ENCODE measurements at regions not wholly inside any gene's neighbourhood (a gene's known extent, or its start where the extent isn't known, plus 50 kb on each side); places are given as distances from the start of the nearest gene placed in this dataset.

- Histone ChIP-seq H3K4ac (replicated peaks; ENCODE audit: insufficient read length, low read depth, low read length) (no peak overlapping the region), H3K56ac (replicated peaks; ENCODE audit: insufficient read length, low read depth, low read length) (no peak overlapping the region), H3K23me2 (ENCODE audit: low read depth, low read length) (no peaks in the 10 kb centered on the region), H3K23ac (ENCODE audit: insufficient read length) (no peak overlapping the region), H4K5ac (ENCODE audit: insufficient read length, low read depth, low read length) (no peak overlapping the region), H3K18ac (ENCODE audit: extremely low read depth, low read length) (no peak overlapping the region), H2BK120ac (replicated peaks; ENCODE audit: low read depth, low read length) (no peak overlapping the region), H2BK12ac (ENCODE audit: low read depth, low read length) (no peak overlapping the region; the same call in 1 of the 2 replicates), H4K20me1 (replicated peaks in 1 of 2; ENCODE audit: control insufficient read depth in 1 of 2, insufficient read depth in 2 of 2, low read length in 2 of 2) (no peaks in the 10 kb centered on the region), H3K79me1 (ENCODE audit: low read depth, low read length) (no peaks in the 10 kb centered on the region), H3K9ac (replicated peaks in 1 of 4; ENCODE audit: extremely low read depth in 1 of 4, low read depth in 3 of 4, low read length in 3 of 4) (no peak overlapping the region), H3K4me2 (ENCODE audit: insufficient read depth in 1 of 2, low read depth in 2 of 2, low read length in 2 of 2) (no peak overlapping the region), H2BK5ac (ENCODE audit: low read depth, low read length) (no peak overlapping the region), H2BK15ac (ENCODE audit: low read length) (no peak overlapping the region), H2AFZ (ENCODE audit: low read length) (no peak overlapping the region), H3K27ac (ENCODE audit: low read depth, low read length) (no peak overlapping the region), H2BK20ac (ENCODE audit: low read length) (no peak overlapping the region), H3K36me3 (ENCODE audit: control insufficient read depth in 2 of 4, insufficient read depth in 4 of 4, low read length in 3 of 4) (no peaks in the 10 kb centered on the region), H3K9me3 (ENCODE audit: insufficient read depth in 2 of 2, low read depth in 1 of 2, low read length in 1 of 2) (no peaks in the 10 kb centered on the region), H4K91ac (replicated peaks; ENCODE audit: insufficient read length, low read length) (no peak overlapping the region), H3K14ac (ENCODE audit: insufficient read length) (no peak overlapping the region), H3K79me2 (ENCODE audit: control insufficient read depth in 1 of 2, insufficient read depth in 2 of 2, low read length in 2 of 2) (no peaks in the 10 kb centered on the region), H2AK5ac (ENCODE audit: low read depth, low read length) (no peak overlapping the region), H3K4me3 (ENCODE audit: extremely low read depth in 1 of 4, insufficient read depth in 2 of 4, low read depth in 3 of 4, low read length in 4 of 4) (no peak overlapping the region), H3K4me1 (replicated peaks in 1 of 4; ENCODE audit: control insufficient read depth in 3 of 4, insufficient read depth in 4 of 4, low read length in 3 of 4) (0 out of 7 replicates have a peak, but pooled peaks cover 0 to 2% (median 0%) of the 10 kb centered on the region in 4 experiments), H4K8ac (ENCODE audit: extremely low read depth, insufficient read depth, low read length) (no peak overlapping the region), H3K27me3 (replicated peaks in 1 of 4; ENCODE audit: control insufficient read depth in 3 of 4, extremely low read depth in 1 of 4, insufficient read depth in 3 of 4, low read length in 3 of 4) (no peaks in the 10 kb centered on the region)
- 96% methylated on average over 4 of the region's 4 CpGs; no CpG with 5 or more reads in 1 of the 2 experiments for WGBS, 2 experiments (ENCODE audit: extremely low coverage in 1 of 2, insufficient coverage in 1 of 2, insufficient read length in 1 of 2, insufficient replicate concordance in 2 of 2, low coverage in 1 of 2, low lambda C conversion rate in 2 of 2, missing lambda C conversion rate in 1 of 2)
- POLR2A ChIA-PET (ENCODE audit: partially characterized antibody), result no interaction called here
- FAIRE-seq (no peak), DNase-seq (ENCODE audit: low read depth in 1 of 2, low spot score in 2 of 2) (no peak)
- CTCF ChIA-PET (ENCODE audit: partially characterized antibody), result no interaction called here
- TF ChIP-seq BCL11A (IDR thresholded peaks at IDR 0.05; ENCODE audit: low read depth in 2 of 2, low read length in 2 of 2) (no peak), PHF8 (conservative IDR thresholded peaks at IDR 0.05; ENCODE audit: low read depth, low read length) (no peak), POU5F1 (IDR thresholded peaks at IDR 0.05; ENCODE audit: low read depth, low read length) (no peak), BACH1 (IDR thresholded peaks at IDR 0.05; ENCODE audit: low read length) (no peak), FOSL1 (IDR thresholded peaks at IDR 0.05; ENCODE audit: insufficient read depth, low read depth, low read length) (no peak), YY1 (IDR thresholded peaks at IDR 0.05; ENCODE audit: low read depth, low read length) (no peak), POLR2AphosphoS5 (IDR thresholded peaks at IDR 0.05; ENCODE audit: low read depth, low read length) (no peak), JUND (IDR thresholded peaks at IDR 0.05; ENCODE audit: low read length) (no peak), GTF2F1 (IDR thresholded peaks at IDR 0.05; ENCODE audit: borderline replicate concordance, low read depth, low read length) (no peak), NANOG (IDR thresholded peaks at IDR 0.05; ENCODE audit: insufficient read depth, low read depth, low read length, poor library complexity, severe bottlenecking) (no peak), TAF1 (IDR thresholded peaks at IDR 0.05; ENCODE audit: low read depth, low read length) (no peak), CBX5 (IDR thresholded peaks at IDR 0.05; ENCODE audit: low read depth, low read length) (no peak), RAD21 (IDR thresholded peaks at IDR 0.05 in 1 of 2, conservative IDR thresholded peaks at IDR 0.05 in 1 of 2; ENCODE audit: low read depth in 2 of 2, low read length in 2 of 2) (no peak)
- TF ChIP-seq, protein P1, sequence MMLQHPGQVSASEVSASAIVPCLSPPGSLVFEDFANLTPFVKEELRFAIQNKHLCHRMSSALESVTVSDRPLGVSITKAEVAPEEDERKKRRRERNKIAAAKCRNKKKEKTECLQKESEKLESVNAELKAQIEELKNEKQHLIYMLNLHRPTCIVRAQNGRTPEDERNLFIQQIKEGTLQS (IDR thresholded peaks at IDR 0.05; ENCODE audit: insufficient read depth, low read depth, low read length), result no peak
Observed at GRCh38 chrX:94977986-94978385, 1304.0 kb downstream of the FAM133A start.

Measured in H1 (cell line).